Common myeloid progenitor, CD34-positive (primary cell): ENCODE measurements at regions not wholly inside any gene's neighbourhood (a gene's known extent, or its start where the extent isn't known, plus 50 kb on each side); places are given as distances from the start of the nearest gene placed in this dataset.

Experiments used
- CTCF ChIA-PET: fragments of 350-600 bp; sonication (Branson Sonifier 250); formaldehyde crosslinking; loops from one replicate; lab custom pipeline; 2021; ENCODE audit warnings: antibody characterized with exemption; lab: Charles Lee
- POLR2A ChIA-PET: fragments of 350-600 bp; sonication (Branson Sonifier 250); formaldehyde crosslinking; loops from one replicate; lab custom pipeline; 2021; ENCODE audit warnings: antibody characterized with exemption; lab: Charles Lee
- DNase-seq, 3 donors: peaks; one replicate each; pipeline versions ENCODE4 v3.0.0 to v3.0.0-alpha.2; 2013
- H3K27ac ChIP-seq, 2 experiments: 1 replicate in 1 of 2; 2 replicates in 1 of 2; pipeline ENCODE4 v1.7.0; 2013; ENCODE audit warnings: inconsistent platforms in 2 of 2, low read length in 2 of 2, mild to moderate bottlenecking in 2 of 2, low read depth in 1 of 2, moderate library complexity in 1 of 2; ENCODE audit not compliant: severe bottlenecking in 2 of 2, insufficient read depth in 1 of 2, poor library complexity in 1 of 2
- H3K27me3 ChIP-seq, 5 experiments: replicated peaks in 2 of 5; 1 replicate in 3 of 5; 2 replicates in 2 of 5; pipeline versions ENCODE4 v1.6.1 to v1.7.0; 2013; ENCODE audit warnings: low read length in 4 of 5, mild to moderate bottlenecking in 2 of 5, moderate library complexity in 2 of 5, inconsistent platforms in 1 of 5; ENCODE audit not compliant: insufficient read depth in 5 of 5, control insufficient read depth in 4 of 5
- H3K36me3 ChIP-seq, 4 experiments: 1 replicate in 2 of 4; 2 replicates in 2 of 4; pipeline versions ENCODE4 v1.6.1 to v1.7.0; 2013; ENCODE audit warnings: low read length in 3 of 4, control low read depth in 1 of 4, mild to moderate bottlenecking in 1 of 4; ENCODE audit not compliant: control insufficient read depth in 4 of 4, insufficient read depth in 4 of 4
- H3K4me1 ChIP-seq, 4 experiments: 1 replicate in 3 of 4; 2 replicates in 1 of 4; pipeline versions ENCODE4 v1.6.1 to v1.7.1; 2013; ENCODE audit warnings: low read length in 3 of 4, mild to moderate bottlenecking in 3 of 4, control low read depth in 1 of 4, inconsistent platforms in 1 of 4, moderate library complexity in 1 of 4; ENCODE audit not compliant: control insufficient read depth in 4 of 4, insufficient read depth in 4 of 4; ENCODE audit errors: control extremely low read depth in 1 of 4
- H3K4me3 ChIP-seq, 7 experiments: 1 replicate in 4 of 7; 2 replicates in 3 of 7; pipeline versions ENCODE4 v1.5.1 to v1.7.0; 2013; ENCODE audit warnings: mild to moderate bottlenecking in 7 of 7, low read length in 6 of 7, moderate library complexity in 6 of 7, inconsistent platforms in 2 of 7, low read depth in 2 of 7, control low read depth in 1 of 7; ENCODE audit not compliant: insufficient read depth in 4 of 7, control insufficient read depth in 1 of 7; ENCODE audit errors: extremely low read depth in 1 of 7
- H3K9me3 ChIP-seq, 5 experiments: 1 replicate in 4 of 5; 2 replicates in 1 of 5; pipeline versions ENCODE4 v1.6.1 to v1.7.1; 2013; ENCODE audit warnings: low read length in 4 of 5, mild to moderate bottlenecking in 2 of 5, inconsistent platforms in 1 of 5, low read depth in 1 of 5, moderate library complexity in 1 of 5; ENCODE audit not compliant: control insufficient read depth in 4 of 5, insufficient read depth in 2 of 5; ENCODE audit errors: control extremely low read depth in 1 of 5
- WGBS: methylation state at CpG from one replicate; pipeline ENCODE4 v1.1.5; 2013; ENCODE audit not compliant: insufficient coverage; 5-methylcytosine and 5-hydroxymethylcytosine counted together

- CTCF ChIA-PET = no interaction called here
- 86% methylated on average over 7 of the region's 14 CpGs for WGBS
These were observed 196.9 kb downstream of the SNX19 start for GRCh38 chr11:130719220-130719915.

GRCh38 chr11:130720232-130721022 lies 195.9 kb downstream of the SNX19 start:
- Histone ChIP-seq H3K9me3 (no peaks in the 10 kb centered on the region), H3K27me3 (peaks cover 0 to 2% (median 0%) of the 10 kb centered on the region in 5 experiments), H3K36me3 (no peaks in the 10 kb centered on the region), H3K4me3 (no peak overlapping the region), H3K27ac (no peak overlapping the region), H3K4me1 (no peaks in the 10 kb centered on the region)
- ChIA-PET CTCF (no interaction called here), POLR2A (interaction anchor here (0.6 kb wide), 1 partner anchor 1008 kb away, joined by 3 read pairs; no protein-coding TSS in a partner anchor)
- no peak for DNase-seq
- 93% methylated on average over 16 of the region's 27 CpGs for WGBS

More at GRCh38 chr11:130719220-130719915, 196.9 kb downstream of the SNX19 start:
- Histone ChIP-seq H3K4me3 (no peak overlapping the region), H3K4me1 (no peaks in the 10 kb centered on the region), H3K27me3 (peaks cover 0 to 2% (median 0%) of the 10 kb centered on the region in 5 experiments), H3K9me3 (no peaks in the 10 kb centered on the region), H3K27ac (no peak overlapping the region), H3K36me3 (no peaks in the 10 kb centered on the region)
- POLR2A ChIA-PET = interaction anchor here (0.6 kb wide), 1 partner anchor 1009 kb away, joined by 3 read pairs; no protein-coding TSS in a partner anchor
- DNase-seq = no peak

- POLR2A ChIA-PET = no interaction called here
- CTCF ChIA-PET = no interaction called here
- Histone ChIP-seq H3K36me3 (no peaks in the 10 kb centered on the region), H3K4me3 (no peak overlapping the region), H3K4me1 (no peaks in the 10 kb centered on the region), H3K27ac (no peak overlapping the region), H3K27me3 (peaks cover 0 to 2% (median 0%) of the 10 kb centered on the region in 5 experiments), H3K9me3 (no peaks in the 10 kb centered on the region)
- 95% methylated on average over 4 of the region's 5 CpGs for WGBS
- DNase-seq = no peak
These were observed 195.1 kb downstream of the SNX19 start for GRCh38 chr11:130721023-130721681.

- Histone ChIP-seq H3K27me3 (peaks cover 0 to 2% (median 0%) of the 10 kb centered on the region in 5 experiments), H3K4me1 (no peaks in the 10 kb centered on the region), H3K4me3 (no peak overlapping the region), H3K36me3 (no peaks in the 10 kb centered on the region), H3K9me3 (no peaks in the 10 kb centered on the region), H3K27ac (no peak overlapping the region)
- POLR2A ChIA-PET = no interaction called here
- WGBS = 91% methylated on average over 5 of the region's 6 CpGs
- CTCF ChIA-PET = no interaction called here
- DNase-seq = no peak
These were observed 194.5 kb downstream of the SNX19 start for GRCh38 chr11:130721736-130722135.

GRCh38 chr11:130722401-130722800 lies 193.9 kb downstream of the SNX19 start:
- Histone ChIP-seq H3K4me3 (no peak overlapping the region), H3K27ac (no peak overlapping the region), H3K9me3 (no peaks in the 10 kb centered on the region), H3K4me1 (no peaks in the 10 kb centered on the region), H3K36me3 (no peaks in the 10 kb centered on the region), H3K27me3 (peaks cover 0 to 2% (median 0%) of the 10 kb centered on the region in 5 experiments)
- DNase-seq = no peak
- POLR2A ChIA-PET = no interaction called here
- WGBS = 95% methylated on average over 4 of the region's 4 CpGs
- CTCF ChIA-PET = no interaction called here

- ChIA-PET POLR2A (no interaction called here), CTCF (no interaction called here)
- Histone ChIP-seq H3K27ac (no peak overlapping the region), H3K4me3 (no peak overlapping the region), H3K9me3 (peaks cover 0 to 7% (median 0%) of the 10 kb centered on the region in 5 experiments), H3K27me3 (peaks cover 0 to 7% (median 0%) of the 10 kb centered on the region in 5 experiments), H3K4me1 (no peaks in the 10 kb centered on the region), H3K36me3 (no peaks in the 10 kb centered on the region)
- DNase-seq = no peak
- WGBS = 89% methylated on average over 5 of the region's 5 CpGs
These were observed 190.7 kb downstream of the SNX19 start for GRCh38 chr11:130725421-130726233.
